ENCODE measurements at regions not wholly inside any gene's neighbourhood (a gene's known extent, or its start where the extent isn't known, plus 50 kb on each side); places are given as distances from the start of the nearest gene placed in this dataset.
A peak's percentile ranks its signal among the peaks of the same experiment; 100 is the strongest.

DNA sequence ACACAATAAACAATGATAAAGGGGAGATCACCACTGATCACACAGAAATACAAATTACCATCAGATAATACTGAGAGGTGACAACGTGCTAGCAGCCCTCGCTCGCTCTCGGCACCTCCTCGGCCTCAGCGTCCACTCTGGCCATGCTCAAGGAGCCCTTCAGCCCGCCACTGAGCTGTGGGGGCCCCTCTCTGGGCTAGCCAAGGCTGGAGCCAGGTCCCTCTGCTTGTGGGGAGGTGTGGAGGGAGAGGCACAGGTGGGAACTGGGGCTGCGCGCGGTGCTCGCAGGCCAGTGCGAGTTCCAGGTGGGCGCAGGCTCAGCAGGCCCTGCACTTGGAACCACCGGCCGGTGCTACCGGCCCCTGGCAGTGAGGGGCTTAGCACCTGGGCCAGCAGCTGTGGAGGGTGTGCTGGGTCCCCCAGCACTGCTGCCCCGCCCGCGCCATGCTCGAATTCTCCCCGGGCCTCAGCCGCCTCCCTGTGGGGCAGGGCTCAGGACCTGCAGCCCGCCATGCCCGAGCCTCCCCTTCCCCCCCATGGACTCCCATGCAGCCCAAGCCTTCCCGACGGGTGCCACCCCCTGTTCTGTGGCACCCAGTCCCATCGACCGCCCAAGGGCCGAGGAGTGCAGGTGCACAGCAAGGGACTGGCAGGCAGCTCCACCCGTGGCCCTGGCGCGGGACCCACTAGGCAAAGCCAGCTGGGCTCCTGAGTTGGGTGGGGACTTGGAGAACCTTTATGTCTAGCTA is 340.0 kb upstream of the GULP1 start:
- no peaks in the 10 kb centered on the region for H3K4me1 Mint-ChIP-seq
- H3K4me1 ChIP-seq (ENCODE audit: insufficient read depth) = no peaks in the 10 kb centered on the region
- no peak overlapping the region for H3K4me3 ChIP-seq
- no peak overlapping the region for H2AFZ ChIP-seq
- no peaks in the 10 kb centered on the region for H3K27me3 ChIP-seq (ENCODE audit: insufficient read depth)
- no peaks in the 10 kb centered on the region for H3K79me2 ChIP-seq (replicated peaks; ENCODE audit: insufficient read depth)
- peaks cover 28% of the 10 kb centered on the region for H3K36me3 Mint-ChIP-seq (ENCODE audit: low read depth)
- no peak for TF ChIP-seq NANOG (IDR thresholded peaks at IDR 0.05; ENCODE audit: borderline replicate concordance)
- no peak overlapping the region for H3K27ac ChIP-seq (ENCODE audit: low read depth)
- no peak overlapping the region for H3K27ac Mint-ChIP-seq
- no peaks in the 10 kb centered on the region for H4K20me1 ChIP-seq (replicated peaks; ENCODE audit: insufficient read depth)
- DNase-seq (ENCODE audit: low spot score) (no peak), ATAC-seq (no peak)
- no peaks in the 10 kb centered on the region for H3K9me2 ChIP-seq (ENCODE audit: insufficient read depth)
- peaks cover 10% of the 10 kb centered on the region for H3K36me3 ChIP-seq (ENCODE audit: insufficient read depth)
- peaks cover 2% of the 10 kb centered on the region for H3K27me3 Mint-ChIP-seq (ENCODE audit: insufficient read depth, low read depth, poor library complexity)
- H3K9me3 Mint-ChIP-seq = peaks cover 27% of the 10 kb centered on the region
- H3K4me2 ChIP-seq = no peak overlapping the region
- no peak overlapping the region for H3K4me3 Mint-ChIP-seq
- H3F3A ChIP-seq (replicated peaks; ENCODE audit: low read depth) = no peaks in the 10 kb centered on the region

DNA sequence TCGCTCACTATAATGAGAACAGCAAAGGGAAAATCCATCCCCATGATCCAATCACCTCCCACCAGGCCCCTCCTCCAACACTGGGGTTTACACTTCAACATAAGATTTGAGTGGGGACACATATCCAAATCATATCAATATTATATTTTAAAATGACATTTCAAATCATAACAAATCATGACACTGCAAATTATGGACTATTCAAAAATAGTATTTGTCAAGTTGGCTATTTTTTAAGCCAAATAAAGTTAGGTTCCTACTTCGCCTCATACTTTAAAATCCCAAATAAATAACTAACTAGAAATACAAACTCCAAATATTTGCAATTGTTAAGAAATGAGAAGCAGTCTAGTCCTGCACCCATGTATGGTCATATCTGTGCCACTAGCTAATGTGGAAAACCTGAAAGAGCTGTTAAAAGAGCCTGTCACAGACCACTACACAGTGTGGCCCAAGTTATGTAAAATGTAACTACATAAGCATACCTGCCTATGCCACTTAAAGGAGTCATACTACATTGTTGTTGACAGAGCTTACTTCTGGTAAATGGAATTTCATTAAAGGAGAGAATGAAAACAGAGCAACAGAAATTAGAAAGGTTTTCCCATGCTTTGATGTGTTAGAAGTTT is 334.7 kb upstream of the GULP1 start:
- H3K36me3 Mint-ChIP-seq (ENCODE audit: low read depth) = peaks cover 17% of the 10 kb centered on the region
- ATAC-seq (no peak), DNase-seq (ENCODE audit: low spot score) (no peak)
- Histone ChIP-seq H4K20me1 (replicated peaks; ENCODE audit: insufficient read depth) (no peaks in the 10 kb centered on the region), H3K79me2 (replicated peaks; ENCODE audit: insufficient read depth) (no peaks in the 10 kb centered on the region), H3K36me3 (ENCODE audit: insufficient read depth) (no peaks in the 10 kb centered on the region), H3K27me3 (ENCODE audit: insufficient read depth) (no peaks in the 10 kb centered on the region), H2AFZ (no peak overlapping the region), H3F3A (replicated peaks; ENCODE audit: low read depth) (no peaks in the 10 kb centered on the region), H3K27ac (ENCODE audit: low read depth) (no peak overlapping the region), H3K9me2 (ENCODE audit: insufficient read depth) (no peaks in the 10 kb centered on the region), H3K4me1 (ENCODE audit: insufficient read depth) (no peaks in the 10 kb centered on the region), H3K4me3 (no peak overlapping the region), H3K4me2 (no peak overlapping the region)
- no peak overlapping the region for H3K4me3 Mint-ChIP-seq
- peaks cover 15% of the 10 kb centered on the region for H3K9me3 Mint-ChIP-seq
- H3K4me1 Mint-ChIP-seq = no peaks in the 10 kb centered on the region
- H3K27ac Mint-ChIP-seq = 0 out of 2 replicates have a peak overlapping the region, but pooled peaks have one; percentile 45
- peaks cover 2% of the 10 kb centered on the region for H3K27me3 Mint-ChIP-seq (ENCODE audit: insufficient read depth, low read depth, poor library complexity)
- TF ChIP-seq, protein P1, sequence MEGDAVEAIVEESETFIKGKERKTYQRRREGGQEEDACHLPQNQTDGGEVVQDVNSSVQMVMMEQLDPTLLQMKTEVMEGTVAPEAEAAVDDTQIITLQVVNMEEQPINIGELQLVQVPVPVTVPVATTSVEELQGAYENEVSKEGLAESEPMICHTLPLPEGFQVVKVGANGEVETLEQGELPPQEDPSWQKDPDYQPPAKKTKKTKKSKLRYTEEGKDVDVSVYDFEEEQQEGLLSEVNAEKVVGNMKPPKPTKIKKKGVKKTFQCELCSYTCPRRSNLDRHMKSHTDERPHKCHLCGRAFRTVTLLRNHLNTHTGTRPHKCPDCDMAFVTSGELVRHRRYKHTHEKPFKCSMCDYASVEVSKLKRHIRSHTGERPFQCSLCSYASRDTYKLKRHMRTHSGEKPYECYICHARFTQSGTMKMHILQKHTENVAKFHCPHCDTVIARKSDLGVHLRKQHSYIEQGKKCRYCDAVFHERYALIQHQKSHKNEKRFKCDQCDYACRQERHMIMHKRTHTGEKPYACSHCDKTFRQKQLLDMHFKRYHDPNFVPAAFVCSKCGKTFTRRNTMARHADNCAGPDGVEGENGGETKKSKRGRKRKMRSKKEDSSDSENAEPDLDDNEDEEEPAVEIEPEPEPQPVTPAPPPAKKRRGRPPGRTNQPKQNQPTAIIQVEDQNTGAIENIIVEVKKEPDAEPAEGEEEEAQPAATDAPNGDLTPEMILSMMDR (conservative IDR thresholded peaks at IDR 0.05; ENCODE audit: low read depth in 2 of 2) = no peak
- TF ChIP-seq POLR2AphosphoS5 (IDR thresholded peaks at IDR 0.05; ENCODE audit: low read depth) = no peak
- no peak for TF ChIP-seq ZNF114 (CRISPR knock-in tag; IDR thresholded peaks at IDR 0.05)
- TF ChIP-seq ZNF331 (CRISPR knock-in tag; IDR thresholded peaks at IDR 0.05; ENCODE audit: low read depth) = no peak
- TF ChIP-seq, protein P2, sequence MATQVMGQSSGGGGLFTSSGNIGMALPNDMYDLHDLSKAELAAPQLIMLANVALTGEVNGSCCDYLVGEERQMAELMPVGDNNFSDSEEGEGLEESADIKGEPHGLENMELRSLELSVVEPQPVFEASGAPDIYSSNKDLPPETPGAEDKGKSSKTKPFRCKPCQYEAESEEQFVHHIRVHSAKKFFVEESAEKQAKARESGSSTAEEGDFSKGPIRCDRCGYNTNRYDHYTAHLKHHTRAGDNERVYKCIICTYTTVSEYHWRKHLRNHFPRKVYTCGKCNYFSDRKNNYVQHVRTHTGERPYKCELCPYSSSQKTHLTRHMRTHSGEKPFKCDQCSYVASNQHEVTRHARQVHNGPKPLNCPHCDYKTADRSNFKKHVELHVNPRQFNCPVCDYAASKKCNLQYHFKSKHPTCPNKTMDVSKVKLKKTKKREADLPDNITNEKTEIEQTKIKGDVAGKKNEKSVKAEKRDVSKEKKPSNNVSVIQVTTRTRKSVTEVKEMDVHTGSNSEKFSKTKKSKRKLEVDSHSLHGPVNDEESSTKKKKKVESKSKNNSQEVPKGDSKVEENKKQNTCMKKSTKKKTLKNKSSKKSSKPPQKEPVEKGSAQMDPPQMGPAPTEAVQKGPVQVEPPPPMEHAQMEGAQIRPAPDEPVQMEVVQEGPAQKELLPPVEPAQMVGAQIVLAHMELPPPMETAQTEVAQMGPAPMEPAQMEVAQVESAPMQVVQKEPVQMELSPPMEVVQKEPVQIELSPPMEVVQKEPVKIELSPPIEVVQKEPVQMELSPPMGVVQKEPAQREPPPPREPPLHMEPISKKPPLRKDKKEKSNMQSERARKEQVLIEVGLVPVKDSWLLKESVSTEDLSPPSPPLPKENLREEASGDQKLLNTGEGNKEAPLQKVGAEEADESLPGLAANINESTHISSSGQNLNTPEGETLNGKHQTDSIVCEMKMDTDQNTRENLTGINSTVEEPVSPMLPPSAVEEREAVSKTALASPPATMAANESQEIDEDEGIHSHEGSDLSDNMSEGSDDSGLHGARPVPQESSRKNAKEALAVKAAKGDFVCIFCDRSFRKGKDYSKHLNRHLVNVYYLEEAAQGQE (IDR thresholded peaks at IDR 0.05; ENCODE audit: unreplicated experiment) = no peak
- TF ChIP-seq, protein P3, sequence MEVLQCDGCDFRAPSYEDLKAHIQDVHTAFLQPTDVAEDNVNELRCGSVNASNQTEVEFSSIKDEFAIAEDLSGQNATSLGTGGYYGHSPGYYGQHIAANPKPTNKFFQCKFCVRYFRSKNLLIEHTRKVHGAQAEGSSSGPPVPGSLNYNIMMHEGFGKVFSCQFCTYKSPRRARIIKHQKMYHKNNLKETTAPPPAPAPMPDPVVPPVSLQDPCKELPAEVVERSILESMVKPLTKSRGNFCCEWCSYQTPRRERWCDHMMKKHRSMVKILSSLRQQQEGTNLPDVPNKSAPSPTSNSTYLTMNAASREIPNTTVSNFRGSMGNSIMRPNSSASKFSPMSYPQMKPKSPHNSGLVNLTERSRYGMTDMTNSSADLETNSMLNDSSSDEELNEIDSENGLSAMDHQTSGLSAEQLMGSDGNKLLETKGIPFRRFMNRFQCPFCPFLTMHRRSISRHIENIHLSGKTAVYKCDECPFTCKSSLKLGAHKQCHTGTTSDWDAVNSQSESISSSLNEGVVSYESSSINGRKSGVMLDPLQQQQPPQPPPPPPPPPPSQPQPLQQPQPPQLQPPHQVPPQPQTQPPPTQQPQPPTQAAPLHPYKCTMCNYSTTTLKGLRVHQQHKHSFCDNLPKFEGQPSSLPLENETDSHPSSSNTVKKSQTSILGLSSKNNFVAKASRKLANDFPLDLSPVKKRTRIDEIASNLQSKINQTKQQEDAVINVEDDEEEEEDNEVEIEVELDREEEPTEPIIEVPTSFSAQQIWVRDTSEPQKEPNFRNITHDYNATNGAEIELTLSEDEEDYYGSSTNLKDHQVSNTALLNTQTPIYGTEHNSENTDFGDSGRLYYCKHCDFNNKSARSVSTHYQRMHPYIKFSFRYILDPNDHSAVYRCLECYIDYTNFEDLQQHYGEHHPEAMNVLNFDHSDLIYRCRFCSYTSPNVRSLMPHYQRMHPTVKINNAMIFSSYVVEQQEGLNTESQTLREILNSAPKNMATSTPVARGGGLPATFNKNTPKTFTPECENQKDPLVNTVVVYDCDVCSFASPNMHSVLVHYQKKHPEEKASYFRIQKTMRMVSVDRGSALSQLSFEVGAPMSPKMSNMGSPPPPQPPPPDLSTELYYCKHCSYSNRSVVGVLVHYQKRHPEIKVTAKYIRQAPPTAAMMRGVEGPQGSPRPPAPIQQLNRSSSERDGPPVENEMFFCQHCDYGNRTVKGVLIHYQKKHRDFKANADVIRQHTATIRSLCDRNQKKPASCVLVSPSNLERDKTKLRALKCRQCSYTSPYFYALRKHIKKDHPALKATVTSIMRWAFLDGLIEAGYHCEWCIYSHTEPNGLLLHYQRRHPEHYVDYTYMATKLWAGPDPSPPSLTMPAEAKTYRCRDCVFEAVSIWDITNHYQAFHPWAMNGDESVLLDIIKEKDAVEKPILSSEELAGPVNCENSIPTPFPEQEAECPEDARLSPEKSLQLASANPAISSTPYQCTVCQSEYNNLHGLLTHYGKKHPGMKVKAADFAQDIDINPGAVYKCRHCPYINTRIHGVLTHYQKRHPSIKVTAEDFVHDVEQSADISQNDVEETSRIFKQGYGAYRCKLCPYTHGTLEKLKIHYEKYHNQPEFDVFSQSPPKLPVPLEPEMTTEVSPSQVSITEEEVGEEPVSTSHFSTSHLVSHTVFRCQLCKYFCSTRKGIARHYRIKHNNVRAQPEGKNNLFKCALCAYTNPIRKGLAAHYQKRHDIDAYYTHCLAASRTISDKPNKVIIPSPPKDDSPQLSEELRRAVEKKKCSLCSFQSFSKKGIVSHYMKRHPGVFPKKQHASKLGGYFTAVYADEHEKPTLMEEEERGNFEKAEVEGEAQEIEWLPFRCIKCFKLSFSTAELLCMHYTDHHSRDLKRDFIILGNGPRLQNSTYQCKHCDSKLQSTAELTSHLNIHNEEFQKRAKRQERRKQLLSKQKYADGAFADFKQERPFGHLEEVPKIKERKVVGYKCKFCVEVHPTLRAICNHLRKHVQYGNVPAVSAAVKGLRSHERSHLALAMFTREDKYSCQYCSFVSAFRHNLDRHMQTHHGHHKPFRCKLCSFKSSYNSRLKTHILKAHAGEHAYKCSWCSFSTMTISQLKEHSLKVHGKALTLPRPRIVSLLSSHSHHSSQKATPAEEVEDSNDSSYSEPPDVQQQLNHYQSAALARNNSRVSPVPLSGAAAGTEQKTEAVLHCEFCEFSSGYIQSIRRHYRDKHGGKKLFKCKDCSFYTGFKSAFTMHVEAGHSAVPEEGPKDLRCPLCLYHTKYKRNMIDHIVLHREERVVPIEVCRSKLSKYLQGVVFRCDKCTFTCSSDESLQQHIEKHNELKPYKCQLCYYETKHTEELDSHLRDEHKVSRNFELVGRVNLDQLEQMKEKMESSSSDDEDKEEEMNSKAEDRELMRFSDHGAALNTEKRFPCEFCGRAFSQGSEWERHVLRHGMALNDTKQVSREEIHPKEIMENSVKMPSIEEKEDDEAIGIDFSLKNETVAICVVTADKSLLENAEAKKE (CRISPR knock-in tag; IDR thresholded peaks at IDR 0.05) = no peak
